GM12872 (cell line): ENCODE measurements at regions not wholly inside any gene's neighbourhood (a gene's known extent, or its start where the extent isn't known, plus 50 kb on each side); places are given as distances from the start of the nearest gene placed in this dataset.

ENCODE experiments used
- CTCF ChIP-seq: IDR thresholded peaks from 3 replicates; pipeline ENCODE4 v1.5.1; 2011; ENCODE audit warnings: low read depth, mild to moderate bottlenecking, low read length, moderate library complexity; ENCODE audit not compliant: insufficient read depth

GRCh38 chr9:7403839-7404487, 395.6 kb downstream of the DMAC1 start:
- TF ChIP-seq CTCF, result no peak

GRCh38 chr9:7403028-7403389, 396.6 kb downstream of the DMAC1 start:
- TF ChIP-seq CTCF, result no peak

DNA sequence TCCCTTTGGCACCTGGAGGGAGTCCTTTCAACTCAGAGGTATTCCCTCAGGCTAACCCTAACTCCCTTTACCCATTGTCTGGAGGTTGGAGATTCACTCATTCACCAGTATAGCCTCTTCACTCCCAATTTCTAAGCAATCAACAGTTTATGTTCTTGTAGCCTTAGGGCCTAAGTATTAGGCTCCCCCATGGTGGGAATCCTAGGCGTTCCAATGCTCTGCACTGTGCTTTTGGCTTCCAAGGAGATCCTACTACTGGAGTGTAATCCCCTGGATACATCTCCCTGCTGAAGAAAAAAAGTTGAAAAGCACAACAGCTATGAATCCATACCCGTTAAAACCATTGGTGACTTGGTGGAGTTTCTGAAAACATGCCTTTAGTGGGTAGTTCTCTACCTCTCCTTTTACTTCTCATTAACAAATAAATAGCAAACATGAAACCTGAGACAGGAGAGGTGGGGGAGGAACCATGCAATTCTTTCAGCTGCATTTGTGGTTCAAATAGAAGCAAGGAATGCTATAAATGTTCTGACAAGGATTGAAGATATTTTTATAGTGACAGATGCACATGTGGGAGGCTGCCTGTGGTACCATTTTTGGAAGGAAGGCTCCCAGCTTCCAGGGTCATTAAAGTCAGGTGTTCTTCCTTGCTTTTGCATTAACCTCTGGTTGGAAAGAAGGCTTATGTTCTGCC, 397.1 kb downstream of the DMAC1 start:
- no peak for TF ChIP-seq CTCF

DNA sequence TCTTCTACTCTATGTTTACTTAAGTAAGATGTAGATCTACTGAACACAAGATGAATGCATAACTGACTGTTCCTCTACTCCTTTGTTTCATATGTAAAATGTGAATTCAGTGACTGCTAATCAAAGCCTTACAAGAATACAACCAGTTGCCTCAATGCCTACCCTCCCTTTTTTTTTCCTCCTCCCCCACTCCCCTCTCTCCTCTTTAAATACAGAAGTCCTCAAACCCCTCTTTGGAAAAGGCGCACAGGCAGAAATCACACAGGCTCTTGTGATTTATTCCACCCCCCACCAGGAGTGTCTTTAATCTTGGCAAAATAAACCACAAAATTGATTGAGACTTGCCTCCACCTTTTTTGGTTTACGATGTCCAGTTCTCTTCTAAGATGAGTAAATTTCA, 398.5 kb downstream of the DMAC1 start:
- TF ChIP-seq CTCF, result no peak

DNA sequence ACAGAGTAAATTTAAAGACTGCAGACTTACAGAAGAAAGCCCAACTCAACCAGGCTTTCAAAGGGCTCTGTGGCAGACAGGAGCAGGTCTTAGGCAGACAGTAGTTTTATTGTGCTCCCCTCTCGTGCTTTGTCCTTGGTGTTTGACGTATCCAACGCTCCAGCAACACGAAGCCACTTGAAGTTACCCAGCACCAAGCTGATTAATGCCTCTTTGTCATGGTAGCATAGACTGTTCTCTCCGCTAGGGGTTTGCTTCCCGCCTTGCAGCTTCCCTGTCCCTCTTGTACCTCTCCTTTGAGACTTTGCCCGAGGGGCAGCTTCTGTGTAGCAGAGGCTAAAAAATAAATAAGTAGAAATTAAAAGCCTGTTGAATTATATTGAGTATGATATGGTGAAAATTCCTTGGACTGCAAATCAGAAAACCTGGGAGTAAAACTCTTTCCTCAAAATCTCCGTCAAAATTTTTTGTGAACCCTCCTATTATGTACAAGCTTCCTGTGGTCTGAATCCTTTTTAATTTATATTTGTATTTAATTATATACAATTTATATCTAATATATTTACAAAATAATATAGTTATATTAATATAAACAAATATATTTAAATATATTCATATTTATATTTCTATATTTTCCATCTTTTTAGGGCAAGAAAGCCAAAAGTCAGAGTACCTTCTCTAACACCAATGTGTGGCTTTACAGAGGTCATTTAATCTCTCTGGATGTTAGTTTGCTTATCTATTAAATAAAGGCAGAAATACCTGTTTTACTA, 405.4 kb downstream of the DMAC1 start:
- TF ChIP-seq CTCF, result no peak

GRCh38 chr9:7392148-7392547, 407.4 kb downstream of the DMAC1 start:
- no peak for TF ChIP-seq CTCF

GRCh38 chr9:7388755-7389154, 410.8 kb downstream of the DMAC1 start:
- no peak for TF ChIP-seq CTCF
